H1 (cell line): ENCODE measurements at regions not wholly inside any gene's neighbourhood (a gene's known extent, or its start where the extent isn't known, plus 50 kb on each side); places are given as distances from the start of the nearest gene placed in this dataset.

Experiments used
- CTBP2 ChIP-seq: IDR thresholded peaks from 2 replicates; pipeline ENCODE4 v1.7.0; 2011; ENCODE audit warnings: borderline replicate concordance, mild to moderate bottlenecking, moderate library complexity, mixed read lengths, low read length; ENCODE audit not compliant: insufficient read depth, insufficient read length
- JUN ChIP-seq: IDR thresholded peaks from 2 replicates; pipeline ENCODE4 v1.6.1; 2011; ENCODE audit warnings: low read depth, mild to moderate bottlenecking, improper control_type of control experiment, low read length
- KDM5A ChIP-seq: fragments of 200-600 bp; IDR thresholded peaks from 2 replicates; pipeline ENCODE4 v1.7.1; 2012; ENCODE audit warnings: mild to moderate bottlenecking, low read length, inconsistent platforms, mixed read lengths
- POLR2A ChIP-seq, 2 experiments: IDR thresholded peaks; 1 replicate in 1 of 2; 2 replicates in 1 of 2; pipeline ENCODE4 v1.6.1; 2011; ENCODE audit warnings: low read depth in 2 of 2, low read length in 2 of 2, mild to moderate bottlenecking in 2 of 2; ENCODE audit errors: control extremely low read depth in 1 of 2
- RAD21 ChIP-seq, 2 experiments: IDR thresholded peaks in 1 of 2; conservative IDR thresholded peaks in 1 of 2; 2 replicates each; pipeline ENCODE4 v1.6.1; 2011; ENCODE audit warnings: low read depth in 2 of 2, low read length in 2 of 2, improper control_type of control experiment in 1 of 2, inconsistent platforms in 1 of 2, mild to moderate bottlenecking in 1 of 2, moderate library complexity in 1 of 2
- SIX5 ChIP-seq: IDR thresholded peaks from 2 replicates; pipeline ENCODE4 v1.6.1; 2011; ENCODE audit warnings: mild to moderate bottlenecking, low read depth, low read length
- TAF1 ChIP-seq: IDR thresholded peaks from 2 replicates; pipeline ENCODE4 v1.6.1; 2011; ENCODE audit warnings: mild to moderate bottlenecking, low read depth, low read length
- TF ChIP-seq, protein P1 (sequence below): fragments of 300-600 bp; sonication (generic); IDR thresholded peaks from 2 replicates; pipeline ENCODE4 v1.7.1; 2012; ENCODE audit warnings: low read length, moderate library complexity, mild to moderate bottlenecking, inconsistent platforms; ENCODE audit not compliant: insufficient replicate concordance
- TF ChIP-seq, protein P2 (sequence below): IDR thresholded peaks from 2 replicates; pipeline ENCODE4 v1.6.1; 2012; ENCODE audit warnings: inconsistent platforms
- TF ChIP-seq, protein P3 (sequence below): IDR thresholded peaks from 2 replicates; pipeline ENCODE4 v1.6.1; 2012; ENCODE audit warnings: inconsistent platforms

DNA sequence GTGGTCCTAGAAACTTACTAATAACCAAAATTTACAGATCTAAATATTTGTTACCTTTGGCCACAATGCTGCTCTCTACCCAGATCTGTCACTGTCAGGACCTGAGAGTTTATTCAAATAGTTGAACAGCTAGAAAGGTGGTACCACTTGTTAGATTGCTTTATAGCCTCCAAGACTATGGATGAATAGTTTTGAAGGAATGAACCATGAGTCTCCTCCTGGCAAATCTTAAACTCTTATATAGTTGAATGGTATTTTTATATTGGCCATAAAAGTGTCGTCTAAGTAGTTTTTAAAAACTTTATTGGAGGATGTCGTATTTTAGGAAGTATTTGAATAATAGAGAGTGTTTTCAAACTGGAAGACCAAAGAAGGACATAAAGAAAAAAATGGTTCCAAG is 178.7 kb downstream of the AHR start (continued):
- TF ChIP-seq, protein P1, sequence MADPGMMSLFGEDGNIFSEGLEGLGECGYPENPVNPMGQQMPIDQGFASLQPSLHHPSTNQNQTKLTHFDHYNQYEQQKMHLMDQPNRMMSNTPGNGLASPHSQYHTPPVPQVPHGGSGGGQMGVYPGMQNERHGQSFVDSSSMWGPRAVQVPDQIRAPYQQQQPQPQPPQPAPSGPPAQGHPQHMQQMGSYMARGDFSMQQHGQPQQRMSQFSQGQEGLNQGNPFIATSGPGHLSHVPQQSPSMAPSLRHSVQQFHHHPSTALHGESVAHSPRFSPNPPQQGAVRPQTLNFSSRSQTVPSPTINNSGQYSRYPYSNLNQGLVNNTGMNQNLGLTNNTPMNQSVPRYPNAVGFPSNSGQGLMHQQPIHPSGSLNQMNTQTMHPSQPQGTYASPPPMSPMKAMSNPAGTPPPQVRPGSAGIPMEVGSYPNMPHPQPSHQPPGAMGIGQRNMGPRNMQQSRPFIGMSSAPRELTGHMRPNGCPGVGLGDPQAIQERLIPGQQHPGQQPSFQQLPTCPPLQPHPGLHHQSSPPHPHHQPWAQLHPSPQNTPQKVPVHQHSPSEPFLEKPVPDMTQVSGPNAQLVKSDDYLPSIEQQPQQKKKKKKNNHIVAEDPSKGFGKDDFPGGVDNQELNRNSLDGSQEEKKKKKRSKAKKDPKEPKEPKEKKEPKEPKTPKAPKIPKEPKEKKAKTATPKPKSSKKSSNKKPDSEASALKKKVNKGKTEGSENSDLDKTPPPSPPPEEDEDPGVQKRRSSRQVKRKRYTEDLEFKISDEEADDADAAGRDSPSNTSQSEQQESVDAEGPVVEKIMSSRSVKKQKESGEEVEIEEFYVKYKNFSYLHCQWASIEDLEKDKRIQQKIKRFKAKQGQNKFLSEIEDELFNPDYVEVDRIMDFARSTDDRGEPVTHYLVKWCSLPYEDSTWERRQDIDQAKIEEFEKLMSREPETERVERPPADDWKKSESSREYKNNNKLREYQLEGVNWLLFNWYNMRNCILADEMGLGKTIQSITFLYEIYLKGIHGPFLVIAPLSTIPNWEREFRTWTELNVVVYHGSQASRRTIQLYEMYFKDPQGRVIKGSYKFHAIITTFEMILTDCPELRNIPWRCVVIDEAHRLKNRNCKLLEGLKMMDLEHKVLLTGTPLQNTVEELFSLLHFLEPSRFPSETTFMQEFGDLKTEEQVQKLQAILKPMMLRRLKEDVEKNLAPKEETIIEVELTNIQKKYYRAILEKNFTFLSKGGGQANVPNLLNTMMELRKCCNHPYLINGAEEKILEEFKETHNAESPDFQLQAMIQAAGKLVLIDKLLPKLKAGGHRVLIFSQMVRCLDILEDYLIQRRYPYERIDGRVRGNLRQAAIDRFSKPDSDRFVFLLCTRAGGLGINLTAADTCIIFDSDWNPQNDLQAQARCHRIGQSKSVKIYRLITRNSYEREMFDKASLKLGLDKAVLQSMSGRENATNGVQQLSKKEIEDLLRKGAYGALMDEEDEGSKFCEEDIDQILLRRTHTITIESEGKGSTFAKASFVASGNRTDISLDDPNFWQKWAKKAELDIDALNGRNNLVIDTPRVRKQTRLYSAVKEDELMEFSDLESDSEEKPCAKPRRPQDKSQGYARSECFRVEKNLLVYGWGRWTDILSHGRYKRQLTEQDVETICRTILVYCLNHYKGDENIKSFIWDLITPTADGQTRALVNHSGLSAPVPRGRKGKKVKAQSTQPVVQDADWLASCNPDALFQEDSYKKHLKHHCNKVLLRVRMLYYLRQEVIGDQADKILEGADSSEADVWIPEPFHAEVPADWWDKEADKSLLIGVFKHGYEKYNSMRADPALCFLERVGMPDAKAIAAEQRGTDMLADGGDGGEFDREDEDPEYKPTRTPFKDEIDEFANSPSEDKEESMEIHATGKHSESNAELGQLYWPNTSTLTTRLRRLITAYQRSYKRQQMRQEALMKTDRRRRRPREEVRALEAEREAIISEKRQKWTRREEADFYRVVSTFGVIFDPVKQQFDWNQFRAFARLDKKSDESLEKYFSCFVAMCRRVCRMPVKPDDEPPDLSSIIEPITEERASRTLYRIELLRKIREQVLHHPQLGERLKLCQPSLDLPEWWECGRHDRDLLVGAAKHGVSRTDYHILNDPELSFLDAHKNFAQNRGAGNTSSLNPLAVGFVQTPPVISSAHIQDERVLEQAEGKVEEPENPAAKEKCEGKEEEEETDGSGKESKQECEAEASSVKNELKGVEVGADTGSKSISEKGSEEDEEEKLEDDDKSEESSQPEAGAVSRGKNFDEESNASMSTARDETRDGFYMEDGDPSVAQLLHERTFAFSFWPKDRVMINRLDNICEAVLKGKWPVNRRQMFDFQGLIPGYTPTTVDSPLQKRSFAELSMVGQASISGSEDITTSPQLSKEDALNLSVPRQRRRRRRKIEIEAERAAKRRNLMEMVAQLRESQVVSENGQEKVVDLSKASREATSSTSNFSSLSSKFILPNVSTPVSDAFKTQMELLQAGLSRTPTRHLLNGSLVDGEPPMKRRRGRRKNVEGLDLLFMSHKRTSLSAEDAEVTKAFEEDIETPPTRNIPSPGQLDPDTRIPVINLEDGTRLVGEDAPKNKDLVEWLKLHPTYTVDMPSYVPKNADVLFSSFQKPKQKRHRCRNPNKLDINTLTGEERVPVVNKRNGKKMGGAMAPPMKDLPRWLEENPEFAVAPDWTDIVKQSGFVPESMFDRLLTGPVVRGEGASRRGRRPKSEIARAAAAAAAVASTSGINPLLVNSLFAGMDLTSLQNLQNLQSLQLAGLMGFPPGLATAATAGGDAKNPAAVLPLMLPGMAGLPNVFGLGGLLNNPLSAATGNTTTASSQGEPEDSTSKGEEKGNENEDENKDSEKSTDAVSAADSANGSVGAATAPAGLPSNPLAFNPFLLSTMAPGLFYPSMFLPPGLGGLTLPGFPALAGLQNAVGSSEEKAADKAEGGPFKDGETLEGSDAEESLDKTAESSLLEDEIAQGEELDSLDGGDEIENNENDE = no peak
- TF ChIP-seq KDM5A = no peak
- no peak for TF ChIP-seq JUN
- no peak for TF ChIP-seq POLR2A (IDR thresholded peaks at IDR 0.05; ENCODE audit: control extremely low read depth in 1 of 2, low read depth in 2 of 2, low read length in 2 of 2)
- TF ChIP-seq, protein P2, sequence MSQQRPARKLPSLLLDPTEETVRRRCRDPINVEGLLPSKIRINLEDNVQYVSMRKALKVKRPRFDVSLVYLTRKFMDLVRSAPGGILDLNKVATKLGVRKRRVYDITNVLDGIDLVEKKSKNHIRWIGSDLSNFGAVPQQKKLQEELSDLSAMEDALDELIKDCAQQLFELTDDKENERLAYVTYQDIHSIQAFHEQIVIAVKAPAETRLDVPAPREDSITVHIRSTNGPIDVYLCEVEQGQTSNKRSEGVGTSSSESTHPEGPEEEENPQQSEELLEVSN = no peak
- no peak for TF ChIP-seq TAF1
- no peak for TF ChIP-seq CTBP2
- TF ChIP-seq RAD21 (IDR thresholded peaks at IDR 0.05 in 1 of 2, conservative IDR thresholded peaks at IDR 0.05 in 1 of 2; ENCODE audit: low read depth in 2 of 2, low read length in 2 of 2) = no peak
- TF ChIP-seq, protein P3, sequence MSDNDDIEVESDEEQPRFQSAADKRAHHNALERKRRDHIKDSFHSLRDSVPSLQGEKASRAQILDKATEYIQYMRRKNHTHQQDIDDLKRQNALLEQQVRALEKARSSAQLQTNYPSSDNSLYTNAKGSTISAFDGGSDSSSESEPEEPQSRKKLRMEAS = no peak
- no peak for TF ChIP-seq SIX5
